Erythroblast (primary cell): ENCODE measurements at regions not wholly inside any gene's neighbourhood (a gene's known extent, or its start where the extent isn't known, plus 50 kb on each side); places are given as distances from the start of the nearest gene placed in this dataset.

ENCODE experiments used
- GATA1 ChIP-seq: IDR thresholded peaks from 2 replicates; pipeline ENCODE4 v1.6.1; 2011; ENCODE audit warnings: low read depth, mild to moderate bottlenecking, control low read depth, low read length, moderate library complexity
- POLR2A ChIP-seq: IDR thresholded peaks from 2 replicates; pipeline ENCODE4 v1.6.1; 2011; ENCODE audit warnings: mild to moderate bottlenecking, low read length

DNA sequence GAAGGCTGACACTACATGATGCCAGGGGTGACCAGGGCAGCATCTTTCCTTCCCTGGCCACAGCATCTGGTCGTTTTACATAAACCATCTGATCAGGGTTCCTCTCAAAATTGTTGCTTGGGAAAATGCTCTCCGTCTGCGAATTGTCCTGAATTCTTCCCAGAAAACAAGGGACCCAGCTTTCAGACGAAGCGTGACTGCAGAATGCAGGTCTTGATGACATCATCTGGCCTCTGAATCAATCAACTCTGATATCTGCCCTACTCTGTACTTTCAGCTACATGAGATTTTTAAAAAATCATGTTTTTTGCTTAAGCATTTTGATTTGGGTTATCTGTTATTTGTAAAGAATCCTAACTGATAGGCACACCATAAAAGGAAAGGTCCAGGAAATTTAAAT is 246.6 kb upstream of the IRS2 start:
- no peak for TF ChIP-seq POLR2A
- TF ChIP-seq GATA1 = no peak
